DMS53 treated with DMSO at 0.1 percent for 48 hours (cell line): ENCODE measurements at regions not wholly inside any gene's neighbourhood (a gene's known extent, or its start where the extent isn't known, plus 50 kb on each side); places are given as distances from the start of the nearest gene placed in this dataset.
"Not testable (repeated sequence)": the region's sequence is repeated elsewhere in the genome, so short reads cannot be mapped to it uniquely, and the experiment has no call there.

Experiments used
- DNase-seq: peaks from one replicate; lab custom pipeline; 2025; ENCODE audit not compliant: unreplicated experiment; lab: John Stamatoyannopoulos, UW

DNA sequence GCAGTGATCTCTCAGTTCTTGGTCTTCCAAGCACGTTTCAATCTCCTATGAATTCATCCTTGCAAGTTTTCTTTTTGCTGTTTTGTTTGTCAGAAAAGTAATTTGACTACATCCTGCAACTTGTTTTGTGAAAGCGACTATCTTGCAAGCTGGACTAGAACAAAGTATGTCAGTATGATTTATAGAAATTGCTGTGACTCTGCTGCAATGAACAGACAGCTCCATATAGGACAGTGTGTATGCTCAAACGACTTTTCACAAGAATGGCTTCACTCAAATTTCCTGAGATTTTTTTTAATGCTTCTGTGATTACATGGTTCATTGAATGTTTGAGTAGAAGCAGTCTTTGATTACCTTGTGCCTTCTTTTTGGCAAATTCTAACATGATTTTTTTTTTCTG is 123.5 kb upstream of the TRHDE start:
- DNase-seq, result no peak

DNA sequence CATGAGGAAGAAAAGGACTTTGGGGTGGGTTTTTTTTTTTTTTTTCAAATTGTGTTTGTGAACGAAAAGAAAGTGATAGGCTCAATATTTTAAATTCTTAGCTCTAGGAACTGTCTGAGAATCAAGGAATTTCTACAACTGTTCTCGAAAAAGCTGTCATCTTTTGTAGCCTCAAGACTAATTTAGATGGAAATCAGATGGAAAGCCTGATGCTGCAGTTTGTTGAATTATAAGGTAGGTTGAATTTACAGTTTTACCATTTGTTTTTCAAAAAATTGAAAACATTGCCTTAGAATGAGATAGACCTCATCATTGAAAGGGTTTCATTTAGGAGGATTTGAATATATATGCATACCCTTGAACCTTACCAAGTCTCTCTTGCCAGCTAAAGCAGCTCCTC is 109.3 kb upstream of the TRHDE start:
- DNase-seq, result no peak

- no peak for DNase-seq
These were observed 103.3 kb upstream of the TRHDE start for GRCh38 chr12:72168851-72169250.

DNA sequence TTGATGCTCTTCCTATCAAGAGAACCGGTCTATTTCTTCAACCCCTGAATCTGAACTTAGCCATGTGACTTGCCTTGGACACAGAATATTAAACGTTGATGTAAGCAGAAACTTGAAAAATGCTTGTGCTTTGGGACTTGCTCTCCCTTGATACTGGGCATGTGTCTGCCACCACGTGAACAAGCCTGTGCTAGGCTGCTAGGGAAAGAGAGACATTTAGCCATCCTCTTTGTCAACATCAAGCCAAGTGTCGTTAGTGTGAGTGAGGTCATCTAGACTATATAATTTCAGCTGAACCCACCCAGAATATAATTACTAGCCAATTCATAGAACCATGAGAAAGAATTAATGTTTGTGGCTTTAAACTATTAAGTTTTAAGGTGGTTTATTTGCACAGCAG is 98.2 kb upstream of the TRHDE start:
- DNase-seq, result no peak

GRCh38 chr12:72178244-72178643 is 93.9 kb upstream of the TRHDE start:
- DNase-seq, result no peak

DNA sequence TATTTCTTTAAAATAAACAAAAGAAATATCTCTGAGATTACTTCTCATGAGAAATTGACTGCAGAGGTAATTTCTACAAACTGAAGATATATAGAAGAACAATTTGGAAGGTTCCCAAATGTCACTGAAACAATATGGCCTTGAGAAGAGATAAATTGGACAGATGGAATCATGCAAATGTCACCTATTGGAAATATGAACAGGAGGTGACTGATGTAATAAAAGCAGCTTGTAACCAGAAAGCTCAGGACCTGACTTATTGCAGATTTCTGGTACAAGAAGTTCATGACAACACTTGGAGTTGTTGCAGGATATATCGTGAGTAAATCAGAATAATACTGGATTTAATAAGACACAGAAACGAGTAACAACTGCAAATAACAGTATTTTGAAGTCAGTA is 93.3 kb upstream of the TRHDE start:
- no peak for DNase-seq

GRCh38 chr12:72179841-72180240 is 92.3 kb upstream of the TRHDE start:
- DNase-seq, result no peak

GRCh38 chr12:72184971-72185533 is 87.1 kb upstream of the TRHDE start:
- not testable (repeated sequence) for DNase-seq

DNA sequence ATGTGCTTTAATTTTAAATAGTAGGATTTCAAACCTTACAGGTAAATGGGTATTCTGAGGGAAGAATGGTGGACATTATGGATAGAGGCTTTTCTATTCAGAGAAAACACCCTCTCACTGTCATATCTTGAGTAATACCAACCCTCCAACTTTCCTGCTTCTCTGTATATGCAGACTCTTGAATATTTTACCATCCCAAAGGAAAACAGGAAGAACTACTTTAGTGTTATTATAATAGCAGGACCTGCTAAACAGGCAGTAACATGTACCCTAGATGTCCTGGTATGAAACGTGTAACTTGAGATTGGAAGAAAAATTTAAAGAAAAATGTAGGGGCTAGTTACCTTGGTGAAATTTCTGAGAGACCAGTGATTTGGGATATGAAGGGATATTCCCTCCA is 82.9 kb upstream of the TRHDE start:
- no peak for DNase-seq

DNA sequence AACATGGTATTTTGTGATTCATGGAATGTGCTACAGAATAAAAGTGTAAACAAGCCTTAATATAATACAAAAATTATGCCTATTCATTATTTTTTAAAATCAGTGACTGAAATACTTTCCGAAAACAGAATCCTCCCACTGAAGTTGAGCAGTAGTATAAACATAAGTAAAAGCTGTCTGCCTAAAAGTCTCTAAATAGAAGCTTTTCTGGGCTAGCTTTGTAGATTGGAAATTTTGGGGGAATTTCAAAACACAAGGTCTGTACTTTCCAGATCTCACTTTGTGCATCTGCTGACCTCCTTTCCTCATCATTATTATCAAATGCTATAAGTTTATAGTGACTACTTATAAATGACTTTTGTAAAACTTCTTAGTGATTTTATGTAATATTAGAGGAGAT is 80.4 kb upstream of the TRHDE start:
- no peak for DNase-seq

GRCh38 chr12:72197790-72198189 is 74.4 kb upstream of the TRHDE start:
- no peak for DNase-seq

- DNase-seq, result peak; percentile 31
These were observed 70.7 kb upstream of the TRHDE start for GRCh38 chr12:72201457-72201856.

DNA sequence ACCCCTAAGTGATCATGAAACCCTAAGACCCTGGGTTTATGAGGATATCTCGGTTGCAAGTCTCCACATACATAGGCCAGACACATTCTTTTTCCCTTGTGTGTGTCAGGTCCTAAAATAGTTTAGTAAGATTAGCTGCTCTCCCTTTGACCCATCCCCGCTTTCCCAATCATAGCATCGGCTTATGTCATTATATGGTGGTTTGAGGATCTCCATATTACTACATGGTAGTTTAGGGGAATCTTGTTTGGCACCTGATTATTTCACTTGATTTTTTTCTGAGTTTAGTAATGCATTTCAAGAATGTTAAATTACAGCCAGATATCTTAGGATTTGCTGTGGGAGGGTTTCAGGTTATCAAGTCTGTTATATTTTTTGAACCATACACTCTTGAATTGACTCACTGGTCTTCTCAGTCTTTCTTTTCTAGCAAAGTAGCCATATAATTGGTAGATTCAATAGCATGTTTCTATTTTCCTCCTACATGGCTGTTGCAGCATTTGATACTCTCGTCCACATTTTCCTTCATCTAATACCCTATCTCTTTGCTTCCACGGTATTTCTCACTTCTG is 68.3 kb upstream of the TRHDE start:
- no peak for DNase-seq

- DNase-seq, result peak; percentile 85
These were observed 65.1 kb upstream of the TRHDE start for GRCh38 chr12:72207079-72207478.

DNA sequence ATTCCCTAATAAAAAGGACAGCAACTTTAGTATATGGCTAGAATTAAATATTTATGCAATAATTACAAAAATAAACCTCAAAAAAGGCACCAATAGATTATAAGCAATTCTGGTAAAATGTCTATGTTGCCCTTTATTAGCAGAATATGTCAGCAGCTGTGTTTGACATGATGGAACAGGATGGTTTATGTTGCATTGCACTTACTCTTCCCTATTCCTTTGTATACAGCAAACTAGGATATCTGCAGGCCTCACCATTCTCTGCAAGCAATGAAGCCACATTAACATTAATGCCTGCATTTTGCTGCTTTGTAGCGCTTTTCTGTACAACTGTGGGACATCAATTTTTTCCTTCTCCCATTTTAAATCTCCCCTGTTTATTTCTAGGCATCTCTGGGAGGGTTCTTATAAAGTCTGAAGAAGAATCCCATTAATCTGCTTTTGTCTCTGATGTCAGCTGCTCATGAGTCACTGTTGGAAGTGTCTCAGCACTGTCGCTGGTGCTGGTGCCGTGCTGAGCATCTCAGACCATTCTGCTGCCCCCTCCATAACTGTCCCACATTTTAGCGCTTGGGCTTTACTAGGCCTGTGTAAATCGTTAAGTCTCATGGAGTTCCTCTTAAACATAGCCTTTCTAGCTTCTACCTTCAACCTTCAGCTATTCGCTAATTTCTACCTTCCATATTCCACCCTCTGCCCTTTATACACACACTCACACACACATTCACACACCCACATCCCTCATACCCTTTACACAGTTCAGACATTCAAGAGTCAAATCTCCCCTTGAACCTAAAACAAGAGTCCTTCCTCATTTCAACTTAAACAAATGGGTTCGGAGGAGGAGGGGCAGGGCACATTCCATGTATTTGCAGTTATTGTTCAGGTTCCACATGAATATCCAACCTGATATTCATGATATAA is 64.4 kb upstream of the TRHDE start:
- DNase-seq, result peak; percentile 75

DNA sequence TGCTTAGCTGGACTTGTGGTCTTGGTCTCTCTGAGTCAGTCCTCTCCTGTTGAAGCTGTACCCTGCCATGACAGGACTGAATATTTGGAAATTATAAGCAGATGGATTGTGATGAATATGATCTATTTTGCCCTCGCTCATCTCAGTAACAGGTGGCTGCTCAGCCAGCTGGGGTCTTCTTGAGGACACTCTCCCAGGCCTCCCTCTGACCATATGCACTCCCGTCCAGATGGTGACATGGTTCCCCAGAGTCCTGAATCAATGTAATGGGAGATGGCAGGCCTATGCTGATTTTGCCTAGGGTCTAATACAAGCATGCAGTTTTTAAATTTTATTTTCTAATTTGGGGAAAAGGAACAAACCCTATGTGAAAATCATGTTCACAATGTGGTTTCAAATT is 63.1 kb upstream of the TRHDE start:
- DNase-seq, result no peak

GRCh38 chr12:72214163-72214562 is 58.0 kb upstream of the TRHDE start:
- no peak for DNase-seq

DNA sequence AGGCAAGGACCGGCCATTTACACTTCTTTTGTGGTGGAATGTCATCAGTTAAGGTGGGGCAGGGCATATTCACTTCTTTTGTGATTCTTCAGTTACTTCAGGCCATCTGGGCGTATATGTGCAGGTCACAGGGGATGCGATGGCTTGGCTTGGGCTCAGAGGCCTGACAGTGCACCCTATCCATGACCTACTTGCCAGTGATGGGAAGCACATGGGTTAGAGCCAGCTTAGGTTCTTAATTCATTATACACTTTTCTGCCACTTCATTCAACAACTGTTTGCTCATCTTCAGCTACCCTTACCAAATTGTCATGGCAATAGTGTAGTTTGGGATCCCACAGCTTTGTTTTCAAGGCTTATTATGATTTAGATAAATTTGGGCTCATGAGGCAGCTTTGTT is 56.9 kb upstream of the TRHDE start:
- not testable (repeated sequence) for DNase-seq

DNA sequence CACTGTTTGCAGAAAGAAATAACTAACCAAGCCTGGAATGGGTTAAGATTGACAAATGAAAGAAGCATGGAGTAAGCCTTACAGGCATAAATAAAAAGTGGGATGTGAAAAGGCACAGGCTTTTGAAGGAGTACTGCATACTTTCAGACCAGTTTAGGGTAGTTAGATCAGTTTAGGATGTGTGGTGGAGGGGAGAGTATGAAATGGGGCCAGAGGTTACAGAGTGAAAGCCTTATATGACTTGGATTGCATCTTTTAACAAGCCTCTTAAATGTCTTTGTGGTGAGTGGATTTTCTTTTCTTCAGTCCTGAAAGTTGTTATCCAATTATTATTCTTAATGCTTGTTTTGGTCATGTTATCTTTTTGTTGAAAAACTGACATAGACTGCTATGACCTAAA is 52.2 kb upstream of the TRHDE start:
- DNase-seq, result no peak
